Trophoblast cell (in vitro differentiated cells and primary cell): ENCODE measurements at regions not wholly inside any gene's neighbourhood (a gene's known extent, or its start where the extent isn't known, plus 50 kb on each side); places are given as distances from the start of the nearest gene placed in this dataset.
A peak's percentile ranks its signal among the peaks of the same experiment; 100 is the strongest.

Experiments
- DNase-seq, 2 donors: peaks; one replicate each; pipeline ENCODE4 v3.0.0-alpha.2; 2016
- H2AFZ ChIP-seq: 2 replicates; pipeline ENCODE4 v1.6.1; 2013; ENCODE audit warnings: low read length, moderate library complexity, mild to moderate bottlenecking; ENCODE audit not compliant: insufficient read depth, poor library complexity
- H2AK5ac ChIP-seq: 2 replicates; pipeline ENCODE4 v1.6.1; 2013; ENCODE audit warnings: mild to moderate bottlenecking, low read length
- H2BK120ac ChIP-seq: 2 replicates; pipeline ENCODE4 v1.6.1; 2013; ENCODE audit warnings: low read length, mild to moderate bottlenecking, moderate library complexity; ENCODE audit not compliant: insufficient read depth, poor library complexity
- H2BK12ac ChIP-seq: 2 replicates; pipeline ENCODE4 v1.6.1; 2013; ENCODE audit warnings: mild to moderate bottlenecking, low read length, moderate library complexity
- H2BK5ac ChIP-seq: 2 replicates; pipeline ENCODE4 v1.6.1; 2013; ENCODE audit warnings: low read length, low read depth, moderate library complexity, mild to moderate bottlenecking; ENCODE audit not compliant: poor library complexity
- H3K14ac ChIP-seq: 2 replicates; pipeline ENCODE4 v1.6.1; 2013; ENCODE audit warnings: mild to moderate bottlenecking, low read length
- H3K18ac ChIP-seq: 2 replicates; pipeline ENCODE4 v1.6.1; 2013; ENCODE audit warnings: mild to moderate bottlenecking, low read length
- H3K23ac ChIP-seq: 2 replicates; pipeline ENCODE4 v1.6.1; 2013; ENCODE audit warnings: low read length
- H3K27ac ChIP-seq: 2 replicates; pipeline ENCODE4 v1.5.1; 2013; ENCODE audit warnings: low read depth, mild to moderate bottlenecking, inconsistent platforms, low read length, moderate library complexity
- H3K27me3 ChIP-seq: 2 replicates; pipeline ENCODE4 v1.6.1; 2013; ENCODE audit warnings: inconsistent platforms, mild to moderate bottlenecking, low read length, moderate library complexity; ENCODE audit not compliant: insufficient read depth
- H3K36me3 ChIP-seq, 2 experiments: 1 replicate in 1 of 2; 2 replicates in 1 of 2; pipeline ENCODE4 v1.6.1; 2013; ENCODE audit warnings: low read length in 2 of 2, mild to moderate bottlenecking in 2 of 2, moderate library complexity in 1 of 2; ENCODE audit not compliant: insufficient read depth in 2 of 2, control insufficient read depth in 1 of 2
- H3K4ac ChIP-seq: 2 replicates; pipeline ENCODE4 v1.6.1; 2013; ENCODE audit warnings: low read depth, mild to moderate bottlenecking, low read length, moderate library complexity
- H3K4me1 ChIP-seq, 2 experiments: 1 replicate in 1 of 2; 2 replicates in 1 of 2; pipeline ENCODE4 v1.6.1; 2013; ENCODE audit warnings: low read length in 2 of 2, mild to moderate bottlenecking in 2 of 2, moderate library complexity in 1 of 2; ENCODE audit not compliant: insufficient read depth in 2 of 2, control insufficient read depth in 1 of 2
- H3K4me2 ChIP-seq: 2 replicates; pipeline ENCODE4 v1.6.1; 2013; ENCODE audit warnings: inconsistent platforms, mild to moderate bottlenecking, low read length, moderate library complexity
- H3K4me3 ChIP-seq: 2 replicates; pipeline ENCODE4 v1.5.1; 2013; ENCODE audit warnings: mild to moderate bottlenecking, low read depth, low read length, inconsistent platforms
- H3K79me1 ChIP-seq: one replicate; pipeline ENCODE4 v1.6.1; 2013; ENCODE audit warnings: low read length
- H3K79me2 ChIP-seq: 2 replicates; pipeline ENCODE4 v1.6.1; 2013; ENCODE audit warnings: low read length, mild to moderate bottlenecking; ENCODE audit not compliant: control insufficient read depth, insufficient read depth, poor library complexity
- H3K9ac ChIP-seq: 2 replicates; pipeline ENCODE4 v1.6.1; 2013; ENCODE audit warnings: mild to moderate bottlenecking, low read length
- H3K9me3 ChIP-seq: 2 replicates; pipeline ENCODE4 v1.6.1; 2013; ENCODE audit warnings: low read depth, mild to moderate bottlenecking, control low read depth, inconsistent platforms, low read length; ENCODE audit not compliant: insufficient read depth
- H4K12ac ChIP-seq: 2 replicates; pipeline ENCODE4 v1.6.1; 2013; ENCODE audit warnings: low read depth, mild to moderate bottlenecking, low read length, moderate library complexity
- H4K8ac ChIP-seq: 2 replicates; pipeline ENCODE4 v1.6.1; 2013; ENCODE audit warnings: low read depth, mild to moderate bottlenecking, low read length, moderate library complexity
- H4K91ac ChIP-seq: one replicate; pipeline ENCODE4 v1.6.1; 2013; ENCODE audit warnings: low read depth, mild to moderate bottlenecking, low read length, moderate library complexity
- WGBS: extraction: QIAGEN DNeasy Blood & Tissue Kit; methylation state at CpG from one replicate; pipeline ENCODE4 v1.1.7; 2013; ENCODE audit warnings: missing lambda C conversion rate; ENCODE audit not compliant: insufficient read length, insufficient coverage; ENCODE audit errors: extremely low coverage; 5-methylcytosine and 5-hydroxymethylcytosine counted together

DNA sequence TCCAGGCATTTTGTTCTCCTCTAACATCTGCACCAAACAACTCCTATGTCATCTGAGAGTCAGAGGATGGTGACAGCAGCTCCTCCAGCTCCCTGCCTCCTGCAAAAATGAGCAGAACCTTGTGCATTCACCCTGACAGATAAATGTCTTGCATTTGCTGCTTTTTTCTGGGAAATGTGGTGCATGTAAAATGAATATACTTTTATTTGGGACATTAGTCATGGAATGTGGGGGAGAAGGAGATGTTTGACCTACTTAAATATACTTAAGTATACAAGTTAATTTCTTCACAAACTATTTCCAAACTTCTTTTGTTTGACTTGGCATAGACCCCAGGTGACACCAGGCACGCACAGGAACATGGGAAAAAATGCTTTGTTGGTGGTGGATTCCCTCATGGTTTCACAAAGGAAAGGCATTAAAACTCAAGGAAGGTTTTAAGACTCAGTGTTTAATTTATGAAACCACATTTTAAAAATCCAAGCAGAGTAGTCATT is 181.8 kb upstream of the MCHR2 start:
- Histone ChIP-seq H3K27ac (no peak overlapping the region), H3K4ac (no peak overlapping the region), H3K79me1 (peaks cover 3% of the 10 kb centered on the region), H3K79me2 (no peaks in the 10 kb centered on the region), H4K12ac (no peak overlapping the region), H3K4me2 (no peak overlapping the region), H3K36me3 (no peaks in the 10 kb centered on the region), H3K4me3 (no peak overlapping the region), H3K4me1 (peaks cover 4 to 6% of the 10 kb centered on the region in 2 experiments), H3K9ac (no peak overlapping the region), H2BK5ac (no peak overlapping the region), H2AFZ (no peak overlapping the region), H3K14ac (no peak overlapping the region), H2AK5ac (no peak overlapping the region), H3K23ac (no peak overlapping the region), H4K8ac (no peak overlapping the region), H2BK120ac (no peak overlapping the region), H3K9me3 (no peaks in the 10 kb centered on the region), H2BK12ac (no peak overlapping the region), H4K91ac (no peak overlapping the region), H3K27me3 (no peaks in the 10 kb centered on the region), H3K18ac (no peak overlapping the region)
- no CpG with 5 or more reads among the region's 1 CpG for WGBS
- DNase-seq: peak in 1 of 2 donors; percentile 11

DNA sequence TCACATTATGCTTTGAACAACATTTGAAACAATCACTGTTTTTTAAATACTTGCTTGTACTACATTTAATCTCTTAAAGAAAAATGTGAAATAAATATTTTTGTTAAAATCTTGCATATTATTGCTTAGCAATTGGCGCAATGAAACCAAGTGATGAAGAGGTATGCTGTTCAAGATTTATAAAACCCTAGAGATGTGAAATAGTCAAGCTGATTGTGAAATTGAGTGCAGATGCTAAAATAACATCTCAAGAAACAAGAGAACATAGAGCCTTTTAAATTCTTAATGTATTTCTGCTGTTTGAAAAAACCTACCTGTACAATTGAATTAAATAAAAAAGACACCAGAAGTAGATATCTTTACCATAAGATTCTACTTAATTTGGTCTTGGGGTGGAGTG is 179.2 kb upstream of the MCHR2 start:
- Histone ChIP-seq H3K9ac (no peak overlapping the region), H2BK120ac (no peak overlapping the region), H2BK5ac (no peak overlapping the region), H4K91ac (no peak overlapping the region), H3K79me1 (no peaks in the 10 kb centered on the region), H3K4me1 (peaks cover 4 to 6% of the 10 kb centered on the region in 2 experiments), H2AK5ac (no peak overlapping the region), H2BK12ac (no peak overlapping the region), H3K27ac (no peak overlapping the region), H3K23ac (no peak overlapping the region), H4K12ac (no peak overlapping the region), H3K9me3 (no peaks in the 10 kb centered on the region), H3K14ac (no peak overlapping the region), H3K18ac (no peak overlapping the region), H4K8ac (no peak overlapping the region), H3K27me3 (no peaks in the 10 kb centered on the region), H3K4ac (no peak overlapping the region), H3K4me3 (no peak overlapping the region), H3K4me2 (no peak overlapping the region), H2AFZ (no peak overlapping the region), H3K79me2 (no peaks in the 10 kb centered on the region), H3K36me3 (no peaks in the 10 kb centered on the region)
- no CpG with 5 or more reads among the region's 1 CpG for WGBS
- DNase-seq: no peak

DNA sequence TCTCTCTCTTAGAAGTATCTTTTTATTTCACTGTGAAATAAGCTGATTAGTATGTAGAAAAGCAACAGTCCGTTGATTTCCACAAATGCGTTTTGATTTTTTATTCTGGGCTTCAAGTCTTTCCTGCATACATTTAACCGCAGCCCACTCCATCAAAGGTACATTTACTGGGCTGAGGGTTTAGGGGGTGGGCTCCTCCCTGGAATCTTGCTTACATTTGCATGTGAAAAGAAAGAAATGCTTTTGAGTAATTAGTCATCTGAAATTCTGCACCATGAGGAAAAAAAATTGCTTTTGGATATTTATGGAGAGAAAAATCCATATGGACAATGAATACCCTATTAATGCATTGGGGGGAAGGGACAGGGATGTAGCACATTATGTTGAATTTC is 178.3 kb upstream of the MCHR2 start:
- Histone ChIP-seq H4K8ac (no peak overlapping the region), H3K9ac (no peak overlapping the region), H3K79me1 (no peaks in the 10 kb centered on the region), H3K4ac (no peak overlapping the region), H3K23ac (no peak overlapping the region), H3K18ac (no peak overlapping the region), H3K4me3 (no peak overlapping the region), H3K14ac (no peak overlapping the region), H2BK120ac (no peak overlapping the region), H4K91ac (no peak overlapping the region), H2BK12ac (no peak overlapping the region), H2BK5ac (no peak overlapping the region), H2AFZ (no peak overlapping the region), H3K79me2 (no peaks in the 10 kb centered on the region), H3K9me3 (no peaks in the 10 kb centered on the region), H4K12ac (no peak overlapping the region), H3K27ac (no peak overlapping the region), H3K36me3 (no peaks in the 10 kb centered on the region), H3K27me3 (no peaks in the 10 kb centered on the region), H2AK5ac (no peak overlapping the region), H3K4me1 (peaks cover 3 to 4% of the 10 kb centered on the region in 2 experiments), H3K4me2 (no peak overlapping the region)
- no peak for DNase-seq
- WGBS: no CpG with 5 or more reads among the region's 3 CpGs

DNA sequence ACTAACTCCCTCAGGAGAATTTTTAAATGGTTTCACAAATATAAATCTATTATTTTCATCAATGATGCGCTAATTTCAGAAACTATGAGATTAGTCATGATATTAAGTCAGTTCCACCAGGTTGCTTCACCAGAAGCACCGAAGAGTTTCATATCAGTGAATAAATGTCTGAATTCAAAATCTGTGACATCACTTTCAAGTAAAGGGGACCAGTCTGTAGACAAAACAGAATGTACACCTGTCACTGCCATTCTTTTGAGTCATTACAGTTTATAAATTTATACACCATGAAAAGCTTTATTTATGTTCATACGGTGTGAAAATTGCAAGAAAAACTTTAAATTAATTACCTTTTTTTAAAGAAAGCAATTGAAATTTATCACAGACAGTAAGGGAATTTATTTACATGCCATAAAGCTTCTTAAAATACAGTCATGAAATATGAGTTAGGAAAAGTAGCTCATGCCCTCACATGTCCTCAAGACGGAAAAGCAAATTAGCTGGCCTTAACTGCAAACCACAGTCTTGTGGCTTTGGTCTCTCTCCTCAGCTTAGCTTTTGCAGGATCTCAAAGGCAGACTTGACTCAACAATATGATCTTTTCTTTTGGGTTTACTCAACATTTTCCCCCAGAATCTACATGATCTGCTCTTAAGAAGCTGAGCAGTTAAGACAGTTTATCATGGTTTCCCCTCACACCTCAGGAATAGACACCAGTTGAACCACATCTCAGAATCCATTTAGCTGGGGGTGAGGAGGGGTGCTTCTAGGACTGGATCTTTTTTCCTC is 177.7 kb upstream of the MCHR2 start:
- Histone ChIP-seq H2BK12ac (no peak overlapping the region), H4K91ac (no peak overlapping the region), H3K27me3 (no peaks in the 10 kb centered on the region), H2BK120ac (no peak overlapping the region), H4K8ac (no peak overlapping the region), H3K27ac (no peak overlapping the region), H4K12ac (no peak overlapping the region), H3K9me3 (no peaks in the 10 kb centered on the region), H2BK5ac (no peak overlapping the region), H3K9ac (no peak overlapping the region), H3K14ac (no peak overlapping the region), H3K79me2 (no peaks in the 10 kb centered on the region), H3K18ac (no peak overlapping the region), H2AK5ac (no peak overlapping the region), H3K4me2 (no peak overlapping the region), H3K4me3 (no peak overlapping the region), H3K4ac (no peak overlapping the region), H3K79me1 (no peaks in the 10 kb centered on the region), H3K36me3 (no peaks in the 10 kb centered on the region), H3K23ac (no peak overlapping the region), H2AFZ (no peak overlapping the region), H3K4me1 (no peaks in the 10 kb centered on the region)
- no peak for DNase-seq
- WGBS: no CpG with 5 or more reads among the region's 4 CpGs
